Stimulated activated CD8-positive, alpha-beta memory T cell treated with anti-CD3 and anti-CD28 coated beads, Interleukin-2, amount 100 ng/mL, for 1 hour (primary cell): ENCODE measurements at regions not wholly inside any gene's neighbourhood (a gene's known extent, or its start where the extent isn't known, plus 50 kb on each side); places are given as distances from the start of the nearest gene placed in this dataset.

Experiments used
- DNase-seq, 2 donors: peaks; one replicate each; pipeline ENCODE4 v3.0.0-alpha.2; 2020; ENCODE audit warnings: low read depth in 2 of 2

- DNase-seq: no peak
Observed at GRCh38 chr5:89417990-89418389, 535.0 kb upstream of the MEF2C start.

- no peak for DNase-seq
Observed at GRCh38 chr5:89417515-89417914, 534.5 kb upstream of the MEF2C start.

- no peak for DNase-seq
Observed at GRCh38 chr5:89411891-89412290, 528.9 kb upstream of the MEF2C start.

- no peak for DNase-seq
Observed at GRCh38 chr5:89407054-89407453, 524.1 kb upstream of the MEF2C start.

GRCh38 chr5:89401659-89402058, 518.7 kb upstream of the MEF2C start:
- DNase-seq: no peak

- DNase-seq: no peak
Observed at GRCh38 chr5:89401012-89401411, 518.0 kb upstream of the MEF2C start.

- no peak for DNase-seq
Observed at GRCh38 chr5:89399548-89399947, 516.6 kb upstream of the MEF2C start.

GRCh38 chr5:89397096-89397495, 514.1 kb upstream of the MEF2C start:
- no peak for DNase-seq

GRCh38 chr5:89396278-89396954, 513.4 kb upstream of the MEF2C start:
- no peak for DNase-seq

- DNase-seq: no peak
Observed at GRCh38 chr5:89395111-89395510, 512.1 kb upstream of the MEF2C start.

GRCh38 chr5:89388872-89389271, 505.9 kb upstream of the MEF2C start:
- no peak for DNase-seq

- DNase-seq: no peak
Observed at GRCh38 chr5:89384391-89384790, 501.4 kb upstream of the MEF2C start.

- no peak for DNase-seq
Observed at GRCh38 chr5:89380635-89381034, 497.7 kb upstream of the MEF2C start.

- no peak for DNase-seq
Observed at GRCh38 chr5:89377767-89378455, 494.9 kb upstream of the MEF2C start.

- no peak for DNase-seq
Observed at GRCh38 chr5:89374818-89375521, 492.0 kb upstream of the MEF2C start.

GRCh38 chr5:89374144-89374784, 491.3 kb upstream of the MEF2C start:
- DNase-seq: no peak

- DNase-seq: no peak
Observed at GRCh38 chr5:89372176-89372575, 489.2 kb upstream of the MEF2C start.

GRCh38 chr5:89371646-89372045, 488.7 kb upstream of the MEF2C start:
- DNase-seq: no peak

GRCh38 chr5:89359046-89359445, 476.1 kb upstream of the MEF2C start:
- DNase-seq: no peak

GRCh38 chr5:89353837-89354551, 471.0 kb upstream of the MEF2C start:
- no peak for DNase-seq

- no peak for DNase-seq
Observed at GRCh38 chr5:89351975-89352374, 469.0 kb upstream of the MEF2C start.

- no peak for DNase-seq
Observed at GRCh38 chr5:89351222-89351621, 468.2 kb upstream of the MEF2C start.
